GM12873 (cell line): ENCODE measurements at regions not wholly inside any gene's neighbourhood (a gene's known extent, or its start where the extent isn't known, plus 50 kb on each side); places are given as distances from the start of the nearest gene placed in this dataset.

Source experiments
- TF ChIP-seq, protein P1 (sequence below): IDR thresholded peaks from 2 replicates; pipeline ENCODE4 v1.5.1; 2012; ENCODE audit warnings: low read depth, mild to moderate bottlenecking, moderate library complexity, low read length, control low read depth; ENCODE audit not compliant: insufficient read depth; ENCODE audit errors: missing control alignments

DNA sequence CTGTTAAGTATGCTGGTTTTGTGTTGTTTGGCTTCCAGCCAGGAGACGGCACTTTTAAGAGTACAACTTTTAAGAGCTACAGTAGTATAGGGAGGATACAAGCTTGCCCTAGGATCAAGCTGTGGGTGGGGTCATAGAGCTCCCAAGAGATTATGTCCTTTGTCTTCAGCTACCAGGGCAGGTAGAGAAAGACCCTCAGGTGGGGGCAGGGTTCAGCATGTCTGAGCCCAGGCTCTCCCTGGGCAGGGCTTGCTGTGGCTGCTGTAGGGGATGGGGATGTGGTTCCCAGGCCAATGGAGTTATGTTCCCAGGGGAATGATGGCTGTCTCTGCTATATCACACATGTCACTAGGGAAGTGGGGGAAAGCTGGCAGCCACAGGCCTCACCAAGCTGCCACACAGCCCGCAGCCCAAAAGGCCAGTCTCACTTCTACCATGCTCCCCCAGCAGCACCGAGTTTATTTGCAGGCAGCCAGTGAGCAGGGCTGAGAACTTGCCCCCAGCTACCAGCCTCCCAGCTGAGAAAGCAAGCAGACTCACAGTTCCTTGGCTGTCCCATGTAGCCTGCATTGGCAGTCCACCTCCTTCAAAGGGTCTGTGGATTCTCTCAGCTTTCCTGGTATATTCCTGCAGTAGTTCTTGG lies 105.7 kb upstream of the ERBB4 start:
- TF ChIP-seq, protein P1, sequence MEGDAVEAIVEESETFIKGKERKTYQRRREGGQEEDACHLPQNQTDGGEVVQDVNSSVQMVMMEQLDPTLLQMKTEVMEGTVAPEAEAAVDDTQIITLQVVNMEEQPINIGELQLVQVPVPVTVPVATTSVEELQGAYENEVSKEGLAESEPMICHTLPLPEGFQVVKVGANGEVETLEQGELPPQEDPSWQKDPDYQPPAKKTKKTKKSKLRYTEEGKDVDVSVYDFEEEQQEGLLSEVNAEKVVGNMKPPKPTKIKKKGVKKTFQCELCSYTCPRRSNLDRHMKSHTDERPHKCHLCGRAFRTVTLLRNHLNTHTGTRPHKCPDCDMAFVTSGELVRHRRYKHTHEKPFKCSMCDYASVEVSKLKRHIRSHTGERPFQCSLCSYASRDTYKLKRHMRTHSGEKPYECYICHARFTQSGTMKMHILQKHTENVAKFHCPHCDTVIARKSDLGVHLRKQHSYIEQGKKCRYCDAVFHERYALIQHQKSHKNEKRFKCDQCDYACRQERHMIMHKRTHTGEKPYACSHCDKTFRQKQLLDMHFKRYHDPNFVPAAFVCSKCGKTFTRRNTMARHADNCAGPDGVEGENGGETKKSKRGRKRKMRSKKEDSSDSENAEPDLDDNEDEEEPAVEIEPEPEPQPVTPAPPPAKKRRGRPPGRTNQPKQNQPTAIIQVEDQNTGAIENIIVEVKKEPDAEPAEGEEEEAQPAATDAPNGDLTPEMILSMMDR: no peak

DNA sequence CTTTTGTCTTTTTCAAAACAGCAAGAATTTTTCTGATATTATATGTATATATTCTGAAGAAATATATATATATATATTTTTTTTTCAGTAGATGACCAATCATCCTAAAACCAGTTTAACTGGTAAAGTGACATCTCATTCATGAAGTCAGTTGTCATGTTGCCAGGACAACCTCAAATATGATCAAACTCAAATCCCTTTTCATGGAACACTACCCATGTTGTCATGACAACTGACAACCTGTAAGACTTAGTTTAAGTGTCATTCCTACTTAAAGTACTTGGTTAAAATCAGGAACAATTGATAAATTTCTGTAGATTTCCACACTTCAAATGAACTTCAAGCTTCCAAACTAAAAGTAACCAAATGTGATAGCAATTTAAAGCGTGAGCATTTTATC lies 101.8 kb upstream of the ERBB4 start:
- TF ChIP-seq, protein P1: no peak

DNA sequence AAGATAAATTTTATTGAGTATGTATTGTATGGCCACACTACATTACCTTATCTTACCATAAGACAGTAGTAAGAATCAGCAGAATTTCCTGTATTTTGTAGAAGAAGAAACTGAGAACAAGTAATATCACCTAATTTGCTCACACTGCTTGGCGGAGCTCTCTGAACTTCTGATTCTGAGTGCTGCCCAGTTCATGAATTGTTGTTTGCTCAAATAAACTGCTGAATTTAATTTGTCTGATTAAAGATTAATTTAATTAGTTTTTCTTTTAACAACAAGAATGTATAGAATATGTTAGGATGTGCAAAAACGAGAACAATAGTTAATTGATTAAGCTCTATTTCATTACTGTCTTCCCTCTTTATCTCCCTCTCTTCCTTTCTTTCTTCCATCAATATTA lies 100.1 kb upstream of the ERBB4 start:
- TF ChIP-seq, protein P1: no peak

DNA sequence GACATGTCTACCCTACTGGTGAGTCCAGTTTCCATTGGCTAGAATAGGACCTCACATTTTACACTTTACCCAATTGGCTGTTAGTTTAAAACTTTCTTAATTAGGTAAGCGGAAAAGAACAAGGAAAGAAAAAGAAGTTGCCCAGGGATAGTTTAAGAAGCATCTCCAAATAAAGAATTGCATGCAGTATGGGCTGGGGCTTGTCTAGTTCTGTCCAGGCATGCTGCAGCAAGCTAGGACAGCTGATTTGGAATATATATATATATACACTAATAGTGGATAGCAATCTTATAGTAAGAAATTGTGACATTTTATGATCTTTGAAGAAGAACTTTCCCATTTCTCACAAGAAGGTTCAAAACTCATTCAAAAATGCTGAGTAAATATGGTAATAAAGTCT lies 90.0 kb upstream of the ERBB4 start:
- TF ChIP-seq, protein P1: no peak

DNA sequence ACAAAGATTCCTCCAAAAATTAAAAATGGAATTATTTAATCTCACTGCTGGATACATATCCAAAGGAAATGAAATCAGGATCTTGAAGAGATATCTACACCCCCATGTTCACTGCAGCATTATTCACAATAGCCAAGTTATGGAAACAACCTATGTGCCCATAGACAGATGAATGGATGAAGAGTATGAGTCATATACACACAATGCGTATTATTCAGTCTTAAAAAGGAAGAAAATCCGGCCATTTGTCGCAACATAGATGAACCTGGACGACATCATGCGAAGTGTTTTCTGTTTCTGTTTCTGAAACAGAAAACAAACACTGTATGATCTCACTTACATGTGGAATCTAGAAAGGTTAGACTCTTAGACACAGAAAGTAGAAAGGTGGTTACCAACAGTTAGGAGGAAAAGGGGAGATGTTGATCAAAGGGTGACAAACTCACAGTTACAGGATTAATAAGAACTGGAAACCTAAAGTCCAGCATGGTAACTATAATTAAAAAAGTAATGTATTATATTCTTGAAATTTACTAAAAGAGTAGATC lies 87.8 kb upstream of the ERBB4 start:
- TF ChIP-seq, protein P1: no peak

DNA sequence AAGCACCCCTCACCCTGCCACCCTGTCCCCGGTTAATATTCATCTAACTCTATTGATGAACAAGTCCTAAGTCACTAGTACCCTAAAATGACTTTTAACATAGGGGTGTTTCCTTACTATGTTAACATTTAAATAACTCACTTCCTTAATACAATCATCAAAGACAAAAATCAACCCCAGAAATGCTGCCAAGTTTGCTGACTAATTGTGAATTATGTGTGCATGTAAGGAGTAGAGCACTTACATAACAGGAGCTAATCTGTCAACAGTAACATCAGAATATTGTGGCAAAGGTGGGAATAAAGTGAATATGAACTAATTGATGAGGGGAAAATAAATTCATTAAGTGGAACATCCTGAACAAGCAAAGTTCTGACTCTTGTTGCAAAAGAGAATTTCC lies 81.4 kb upstream of the ERBB4 start:
- TF ChIP-seq, protein P1: no peak

DNA sequence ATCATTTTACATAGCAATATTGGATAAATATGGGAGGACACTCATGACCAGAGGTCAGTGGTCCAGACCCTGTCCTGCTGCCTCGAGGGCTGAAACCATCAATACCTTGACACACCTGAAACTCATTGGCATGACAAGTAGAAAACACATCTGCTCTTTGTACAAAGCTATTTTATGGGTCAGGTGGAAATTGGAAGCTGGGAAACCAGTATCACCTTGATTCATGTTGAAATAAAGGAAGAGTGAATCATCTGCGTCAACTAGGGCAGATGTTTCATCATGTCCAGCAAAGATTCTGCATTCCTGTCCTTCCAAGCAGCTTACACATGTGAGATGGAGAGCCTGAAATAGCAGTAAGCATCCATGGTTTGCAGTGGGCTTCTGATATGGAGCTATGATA lies 80.0 kb upstream of the ERBB4 start:
- TF ChIP-seq, protein P1: no peak
